SK-N-SH treated with all-trans-retinoic acid at 6 μM for 48 hours (cell line): ENCODE measurements at regions not wholly inside any gene's neighbourhood (a gene's known extent, or its start where the extent isn't known, plus 50 kb on each side); places are given as distances from the start of the nearest gene placed in this dataset.

Source experiments
- ATAC-seq: fragments of 200-7000 bp; cut with Tn5 transposase; 3 replicates; pipeline ENCODE4 v1.9.1; 2020; ENCODE audit warnings: mild to moderate bottlenecking, moderate library complexity
- ARNTL ChIP-seq: fragments of 450-650 bp; formaldehyde crosslinking; IDR thresholded peaks from 2 replicates; pipeline ENCODE4 v1.5.0; 2020; ENCODE audit warnings: low read depth, mild to moderate bottlenecking, moderate library complexity, borderline replicate concordance
- BACH2 ChIP-seq: fragments of 250-450 bp; sonication (Bioruptor Pico); IDR thresholded peaks from 2 replicates; pipeline ENCODE4 v1.9.0; 2021; ENCODE audit warnings: mild to moderate bottlenecking, borderline replicate concordance
- CREB5 ChIP-seq: fragments of 250-450 bp; sonication (Bioruptor Pico); IDR thresholded peaks from 2 replicates; pipeline ENCODE4 v1.5.1; 2020; ENCODE audit warnings: low read depth, mild to moderate bottlenecking, moderate library complexity
- CSDC2 ChIP-seq: fragments of 250-450 bp; sonication (Bioruptor Pico); IDR thresholded peaks from 2 replicates; pipeline ENCODE4 v1.5.0; 2020; ENCODE audit warnings: mild to moderate bottlenecking, moderate library complexity
- CSRNP3 ChIP-seq: fragments of 250-450 bp; sonication (Bioruptor Pico); IDR thresholded peaks from 2 replicates; pipeline ENCODE4 v1.5.1; 2021; ENCODE audit warnings: mild to moderate bottlenecking, moderate library complexity
- ESRRG ChIP-seq: fragments of 250-450 bp; sonication (Bioruptor Pico); IDR thresholded peaks from 2 replicates; pipeline ENCODE4 v1.6.1; 2021; ENCODE audit warnings: mild to moderate bottlenecking
- GLIS3 ChIP-seq: fragments of 250-450 bp; sonication (Bioruptor Pico); IDR thresholded peaks from 2 replicates; pipeline ENCODE4 v1.5.0; 2020; ENCODE audit warnings: mild to moderate bottlenecking, moderate library complexity
- ISL1 ChIP-seq: fragments of 250-450 bp; sonication (Bioruptor Pico); IDR thresholded peaks from 2 replicates; pipeline ENCODE4 v2.1.2; 2022; ENCODE audit warnings: mild to moderate bottlenecking, moderate library complexity
- OSR1 ChIP-seq: fragments of 250-450 bp; sonication (Bioruptor Pico); IDR thresholded peaks from 2 replicates; pipeline ENCODE4 v1.8.0; 2022; ENCODE audit warnings: moderate library complexity, mild to moderate bottlenecking, inconsistent platforms
- PATZ1 ChIP-seq: fragments of 250-450 bp; sonication (Bioruptor Pico); IDR thresholded peaks from 2 replicates; pipeline ENCODE4 v1.8.0; 2020; ENCODE audit warnings: mild to moderate bottlenecking, moderate library complexity, borderline replicate concordance
- POU6F1 ChIP-seq: fragments of 250-450 bp; sonication (Bioruptor Pico); IDR thresholded peaks from 2 replicates; pipeline ENCODE4 v1.8.0; 2021; ENCODE audit warnings: low read depth, mild to moderate bottlenecking, moderate library complexity, borderline replicate concordance
- PPARA ChIP-seq: fragments of 250-450 bp; sonication (Bioruptor Pico); IDR thresholded peaks from 2 replicates; pipeline ENCODE4 v1.5.0; 2020; ENCODE audit warnings: mild to moderate bottlenecking, borderline replicate concordance
- RARB ChIP-seq: fragments of 250-450 bp; sonication (Bioruptor Pico); IDR thresholded peaks from 2 replicates; pipeline ENCODE4 v1.8.0; 2021; ENCODE audit warnings: mild to moderate bottlenecking, moderate library complexity
- SNAI2 ChIP-seq: fragments of 250-450 bp; sonication (Bioruptor Pico); IDR thresholded peaks from 2 replicates; pipeline ENCODE4 v1.5.0; 2020; ENCODE audit warnings: mild to moderate bottlenecking, moderate library complexity
- TCF4 ChIP-seq: fragments of 250-450 bp; sonication (Bioruptor Pico); IDR thresholded peaks from 2 replicates; pipeline ENCODE4 v1.8.0; 2021; ENCODE audit warnings: mild to moderate bottlenecking, moderate library complexity, borderline replicate concordance
- TOX ChIP-seq: fragments of 250-450 bp; sonication (Bioruptor Pico); IDR thresholded peaks from 2 replicates; pipeline ENCODE4 v1.8.0; 2021; ENCODE audit warnings: mild to moderate bottlenecking, moderate library complexity, borderline replicate concordance
- ZC3H10 ChIP-seq: fragments of 250-450 bp; sonication (Bioruptor Pico); IDR thresholded peaks from 2 replicates; pipeline ENCODE4 v1.5.1; 2021; ENCODE audit warnings: mild to moderate bottlenecking, moderate library complexity
- ZFP3 ChIP-seq: fragments of 250-450 bp; sonication (Bioruptor Pico); IDR thresholded peaks from 2 replicates; pipeline ENCODE4 v1.5.0; 2020; ENCODE audit warnings: mild to moderate bottlenecking, moderate library complexity
- ZFP30 ChIP-seq: fragments of 450-650 bp; formaldehyde crosslinking; IDR thresholded peaks from 2 replicates; pipeline ENCODE4 v1.5.0; 2022; ENCODE audit warnings: mild to moderate bottlenecking, moderate library complexity
- ZNF565 ChIP-seq: fragments of 450-650 bp; formaldehyde crosslinking; conservative IDR thresholded peaks from 2 replicates; pipeline ENCODE4 v1.5.0; 2020; ENCODE audit warnings: low read depth, mild to moderate bottlenecking, moderate library complexity
- ZNF70 ChIP-seq: fragments of 450-650 bp; formaldehyde crosslinking; IDR thresholded peaks from 2 replicates; pipeline ENCODE4 v1.5.0; 2020; ENCODE audit warnings: mild to moderate bottlenecking, moderate library complexity
- ZNF8 ChIP-seq: fragments of 450-650 bp; formaldehyde crosslinking; IDR thresholded peaks from 2 replicates; pipeline ENCODE4 v1.5.0; 2020; ENCODE audit warnings: mild to moderate bottlenecking, moderate library complexity

- no peak for ATAC-seq
- TF ChIP-seq ARNTL (CRISPR knock-in tag) (no peak), ESRRG (CRISPR knock-in tag) (no peak), ZNF8 (CRISPR knock-in tag) (no peak)
These were observed 113.6 kb upstream of the ZMIZ1 start for GRCh38 chr10:78955206-78955605.

GRCh38 chr10:78956391-78956790 lies 112.4 kb upstream of the ZMIZ1 start:
- TF ChIP-seq GLIS3 (CRISPR knock-in tag) = no peak
- no peak for TF ChIP-seq CSRNP3 (CRISPR knock-in tag)
- TF ChIP-seq ISL1 = no peak
- no peak for TF ChIP-seq ZC3H10 (CRISPR knock-in tag)
- TF ChIP-seq SNAI2 (CRISPR knock-in tag) = no peak
- no peak for TF ChIP-seq CREB5 (CRISPR knock-in tag)
- TF ChIP-seq TOX (CRISPR knock-in tag) = no peak
- no peak for TF ChIP-seq BACH2 (CRISPR knock-in tag)
- TF ChIP-seq ESRRG (CRISPR knock-in tag) = no peak
- no peak for TF ChIP-seq ZNF70
- TF ChIP-seq ZNF565 (CRISPR knock-in tag) = no peak
- no peak for TF ChIP-seq ZFP3
- ATAC-seq = no peak

- no peak for TF ChIP-seq RARB (CRISPR knock-in tag)
- TF ChIP-seq TCF4 (CRISPR knock-in tag) = no peak
- TF ChIP-seq ZNF565 (CRISPR knock-in tag) = no peak
- TF ChIP-seq ZFP30 = no peak
- TF ChIP-seq BACH2 (CRISPR knock-in tag) = no peak
- TF ChIP-seq ISL1 = no peak
- no peak for TF ChIP-seq GLIS3 (CRISPR knock-in tag)
- TF ChIP-seq CSDC2 (CRISPR knock-in tag) = no peak
- no peak for TF ChIP-seq CSRNP3 (CRISPR knock-in tag)
- no peak for ATAC-seq
These were observed 111.2 kb upstream of the ZMIZ1 start for GRCh38 chr10:78957471-78958039.

- TF ChIP-seq ZC3H10 (CRISPR knock-in tag) = no peak
- no peak for TF ChIP-seq ZFP30
- TF ChIP-seq ARNTL (CRISPR knock-in tag) = no peak
- TF ChIP-seq ZFP3 = no peak
- TF ChIP-seq TCF4 (CRISPR knock-in tag) = no peak
- TF ChIP-seq ZNF565 (CRISPR knock-in tag) = no peak
- no peak for TF ChIP-seq ZNF70
- TF ChIP-seq PATZ1 (CRISPR knock-in tag) = no peak
- TF ChIP-seq PPARA (CRISPR knock-in tag) = no peak
- no peak for TF ChIP-seq OSR1 (CRISPR knock-in tag)
- TF ChIP-seq CSDC2 (CRISPR knock-in tag) = no peak
- TF ChIP-seq GLIS3 (CRISPR knock-in tag) = no peak
- TF ChIP-seq TOX (CRISPR knock-in tag) = no peak
- TF ChIP-seq CSRNP3 (CRISPR knock-in tag) = no peak
- no peak for TF ChIP-seq POU6F1 (CRISPR knock-in tag)
- no peak for TF ChIP-seq SNAI2 (CRISPR knock-in tag)
- no peak for TF ChIP-seq CREB5 (CRISPR knock-in tag)
- ATAC-seq = no peak
These were observed 109.4 kb upstream of the ZMIZ1 start for GRCh38 chr10:78959217-78959923.
